Hepatocyte (in vitro differentiated cells): ENCODE measurements at regions not wholly inside any gene's neighbourhood (a gene's known extent, or its start where the extent isn't known, plus 50 kb on each side); places are given as distances from the start of the nearest gene placed in this dataset.

ENCODE experiments used
- CTCF ChIP-seq: fragments of 200-600 bp; sonication (generic); IDR thresholded peaks from 2 replicates; pipeline ENCODE4 v1.5.1; 2016; ENCODE audit warnings: antibody characterized with exemption, mild to moderate bottlenecking; ENCODE audit not compliant: poor library complexity
- EZH2 ChIP-seq: fragments of 200-600 bp; sonication (generic); IDR thresholded peaks from 2 replicates; pipeline ENCODE4 v1.6.1; 2016; ENCODE audit warnings: antibody characterized with exemption, mild to moderate bottlenecking, borderline replicate concordance

DNA sequence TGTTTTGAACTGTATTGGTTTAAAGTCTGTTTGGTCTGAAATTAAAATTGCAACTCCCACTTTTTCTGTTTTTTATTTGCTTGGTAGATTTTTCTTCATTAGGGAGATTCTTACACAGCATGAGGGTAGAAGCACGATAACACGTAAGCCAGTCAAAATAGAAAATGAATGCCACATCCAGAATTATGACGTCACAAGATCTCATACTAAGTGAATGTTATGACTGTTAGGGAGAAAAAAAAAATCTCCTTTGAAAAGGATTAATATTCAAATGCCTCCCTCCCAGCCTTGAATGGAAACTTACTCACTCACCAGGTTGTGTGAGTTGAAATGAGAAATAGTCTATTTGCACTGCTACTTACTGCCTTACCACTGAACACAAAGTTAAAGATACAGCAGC lies 670.8 kb downstream of the TFAP2A start:
- TF ChIP-seq CTCF (no peak), EZH2 (no peak)
